Activated T-helper 1 cell treated with anti-CD3 and anti-CD28 coated beads, Interleukin-12 subunit alpha, Interleukin-12 subunit beta, Interleukin-2, Interleukin-4 antibody, amounts not matched to agents 30 ng/mL and 10 ng/mL and 1 ng/mL, durations not matched to agents 14 hours and 24 hours and 36 hours (primary cell): ENCODE measurements at regions not wholly inside any gene's neighbourhood (a gene's known extent, or its start where the extent isn't known, plus 50 kb on each side); places are given as distances from the start of the nearest gene placed in this dataset.

Experiments used
- DNase-seq: peaks from one replicate; pipeline ENCODE4 v3.0.0; 2021; ENCODE audit warnings: low spot score
- H3K27ac Mint-ChIP-seq: one replicate; pipeline ENCODE4 v1.8.0; 2021; ENCODE audit warnings: mild to moderate bottlenecking, mixed read lengths
- H3K27me3 Mint-ChIP-seq: one replicate; pipeline ENCODE4 v1.8.0; 2022; ENCODE audit warnings: mild to moderate bottlenecking, moderate library complexity, mixed read lengths; ENCODE audit not compliant: insufficient read depth
- H3K36me3 Mint-ChIP-seq: one replicate; pipeline ENCODE4 v1.8.0; 2021; ENCODE audit warnings: low read depth, mixed read lengths
- H3K4me1 Mint-ChIP-seq: one replicate; pipeline ENCODE4 v1.8.0; 2021; ENCODE audit warnings: low read depth, mixed read lengths
- H3K4me3 Mint-ChIP-seq: one replicate; pipeline ENCODE4 v1.8.0; 2021; ENCODE audit warnings: mild to moderate bottlenecking, moderate library complexity, mixed read lengths
- H3K9me3 Mint-ChIP-seq: one replicate; pipeline ENCODE4 v1.8.0; 2021; ENCODE audit warnings: mixed read lengths
- intact Hi-C: fragments of 100-400 bp; cut with micrococcal nuclease; formaldehyde crosslinking; loops from one replicate; pipeline ENCODE4 v1.15.1; 2024

- intact Hi-C loops: no loop called here
- Mint-ChIP-seq H3K4me1 (no peaks in the 10 kb centered on the region), H3K36me3 (no peaks in the 10 kb centered on the region), H3K27me3 (peaks cover 4% of the 10 kb centered on the region), H3K9me3 (no peaks in the 10 kb centered on the region), H3K4me3 (no peak overlapping the region), H3K27ac (no peak overlapping the region)
- DNase-seq: no peak
Measured at GRCh38 chr1:115409094-115410015, 71.3 kb upstream of the NGF start.

GRCh38 chr1:115408533-115408932 lies 70.5 kb upstream of the NGF start:
- H3K27ac Mint-ChIP-seq: no peak overlapping the region
- no peaks in the 10 kb centered on the region for H3K9me3 Mint-ChIP-seq
- H3K4me3 Mint-ChIP-seq: no peak overlapping the region
- DNase-seq: no peak
- no peaks in the 10 kb centered on the region for H3K36me3 Mint-ChIP-seq
- H3K27me3 Mint-ChIP-seq: peaks cover 4% of the 10 kb centered on the region
- intact Hi-C loops: no loop called here
- H3K4me1 Mint-ChIP-seq: no peaks in the 10 kb centered on the region

- Mint-ChIP-seq H3K36me3 (no peaks in the 10 kb centered on the region), H3K27ac (no peak overlapping the region), H3K4me1 (no peaks in the 10 kb centered on the region), H3K9me3 (no peaks in the 10 kb centered on the region), H3K4me3 (no peak overlapping the region), H3K27me3 (peaks cover 8% of the 10 kb centered on the region)
- no peak for DNase-seq
- intact Hi-C loops: no loop called here
Measured at GRCh38 chr1:115404911-115405310, 66.9 kb upstream of the NGF start.

GRCh38 chr1:115402753-115403184 lies 64.7 kb upstream of the NGF start:
- H3K9me3 Mint-ChIP-seq: no peaks in the 10 kb centered on the region
- DNase-seq: no peak
- H3K36me3 Mint-ChIP-seq: no peaks in the 10 kb centered on the region
- H3K4me3 Mint-ChIP-seq: no peak overlapping the region
- H3K27ac Mint-ChIP-seq: no peak overlapping the region
- no peaks in the 10 kb centered on the region for H3K4me1 Mint-ChIP-seq
- H3K27me3 Mint-ChIP-seq: peaks cover 6% of the 10 kb centered on the region
- intact Hi-C loops: no loop called here

- intact Hi-C loops: no loop called here
- H3K4me3 Mint-ChIP-seq: no peak overlapping the region
Measured at GRCh38 chr1:115401676-115402075, 63.6 kb upstream of the NGF start.

GRCh38 chr1:115400891-115401290 lies 62.8 kb upstream of the NGF start:
- Mint-ChIP-seq H3K9me3 (no peaks in the 10 kb centered on the region), H3K4me1 (no peaks in the 10 kb centered on the region), H3K27ac (no peak overlapping the region), H3K36me3 (no peaks in the 10 kb centered on the region), H3K27me3 (peaks cover 8% of the 10 kb centered on the region), H3K4me3 (no peak overlapping the region)
- DNase-seq: no peak
- intact Hi-C loops: no loop called here

More at GRCh38 chr1:115401676-115402075, 63.6 kb upstream of the NGF start:
- no peak overlapping the region for H3K27ac Mint-ChIP-seq
- H3K9me3 Mint-ChIP-seq: no peaks in the 10 kb centered on the region
- no peaks in the 10 kb centered on the region for H3K36me3 Mint-ChIP-seq
- H3K27me3 Mint-ChIP-seq: peaks cover 8% of the 10 kb centered on the region
- no peaks in the 10 kb centered on the region for H3K4me1 Mint-ChIP-seq
- no peak for DNase-seq

GRCh38 chr1:115400426-115400825 lies 62.4 kb upstream of the NGF start:
- intact Hi-C loops: no loop called here
- Mint-ChIP-seq H3K9me3 (no peaks in the 10 kb centered on the region), H3K4me1 (no peaks in the 10 kb centered on the region), H3K27me3 (peaks cover 9% of the 10 kb centered on the region), H3K27ac (no peak overlapping the region), H3K36me3 (no peaks in the 10 kb centered on the region), H3K4me3 (no peak overlapping the region)
- DNase-seq: no peak

GRCh38 chr1:115398745-115399144 lies 60.7 kb upstream of the NGF start:
- intact Hi-C loops: no loop called here
- no peaks in the 10 kb centered on the region for H3K36me3 Mint-ChIP-seq
- H3K4me3 Mint-ChIP-seq: no peak overlapping the region
- no peaks in the 10 kb centered on the region for H3K4me1 Mint-ChIP-seq
- DNase-seq: no peak
- no peak overlapping the region for H3K27ac Mint-ChIP-seq
- H3K27me3 Mint-ChIP-seq: peaks cover 9% of the 10 kb centered on the region
- no peaks in the 10 kb centered on the region for H3K9me3 Mint-ChIP-seq
